Muscle layer of duodenum (tissue), 2 donors: ENCODE measurements at regions not wholly inside any gene's neighbourhood (a gene's known extent, or its start where the extent isn't known, plus 50 kb on each side); places are given as distances from the start of the nearest gene placed in this dataset.

Source experiments
- H3K27ac ChIP-seq: one replicate; pipeline ENCODE4 v1.7.0; 2013; ENCODE audit warnings: mild to moderate bottlenecking, low read length
- H3K27me3 ChIP-seq: one replicate; pipeline ENCODE4 v1.7.0; 2013; ENCODE audit warnings: low read depth, mild to moderate bottlenecking, control low read depth, low read length
- H3K36me3 ChIP-seq, 2 donors: one replicate each; pipeline ENCODE4 v1.7.0; 2013; ENCODE audit warnings: low read length in 2 of 2, control low read depth in 1 of 2, mild to moderate bottlenecking in 1 of 2; ENCODE audit not compliant: insufficient read depth in 2 of 2, control insufficient read depth in 1 of 2
- H3K4me1 ChIP-seq, 2 donors: one replicate each; pipeline ENCODE4 v1.7.0; 2013; ENCODE audit warnings: low read length in 2 of 2, mild to moderate bottlenecking in 2 of 2, control low read depth in 1 of 2, moderate library complexity in 1 of 2; ENCODE audit not compliant: insufficient read depth in 2 of 2, control insufficient read depth in 1 of 2
- H3K4me3 ChIP-seq, 2 donors: one replicate each; pipeline ENCODE4 v1.7.0; 2013; ENCODE audit warnings: low read length in 2 of 2, low read depth in 1 of 2, mild to moderate bottlenecking in 1 of 2
- H3K9me3 ChIP-seq, 2 donors: one replicate each; pipeline ENCODE4 v1.7.0; 2013; ENCODE audit warnings: low read length in 2 of 2, control low read depth in 1 of 2, mild to moderate bottlenecking in 1 of 2; ENCODE audit not compliant: control insufficient read depth in 1 of 2
- donor health status: healthy.

- Histone ChIP-seq H3K4me3 (no peak overlapping the region), H3K9me3 (no peaks in the 10 kb centered on the region), H3K4me1 (no peaks in the 10 kb centered on the region), H3K27me3 (no peaks in the 10 kb centered on the region), H3K36me3 (no peaks in the 10 kb centered on the region), H3K27ac (no peak overlapping the region)
These were observed 1194.5 kb downstream of the UQCRFS1 start for GRCh38 chr19:28018499-28018898.

GRCh38 chr19:28014615-28015405 is 1198.1 kb downstream of the UQCRFS1 start:
- no peaks in the 10 kb centered on the region for H3K27me3 ChIP-seq
- no peaks in the 10 kb centered on the region for H3K4me1 ChIP-seq
- no peaks in the 10 kb centered on the region for H3K9me3 ChIP-seq
- H3K4me3 ChIP-seq: no peak overlapping the region
- no peak overlapping the region for H3K27ac ChIP-seq
- H3K36me3 ChIP-seq: no peaks in the 10 kb centered on the region

- no peaks in the 10 kb centered on the region for H3K4me1 ChIP-seq
- H3K9me3 ChIP-seq: no peaks in the 10 kb centered on the region
- no peaks in the 10 kb centered on the region for H3K27me3 ChIP-seq
- no peak overlapping the region for H3K27ac ChIP-seq
- H3K4me3 ChIP-seq: no peak overlapping the region
- no peaks in the 10 kb centered on the region for H3K36me3 ChIP-seq
These were observed 1200.6 kb downstream of the UQCRFS1 start for GRCh38 chr19:28012361-28012760.

- Histone ChIP-seq H3K4me1 (no peaks in the 10 kb centered on the region), H3K4me3 (no peak overlapping the region), H3K9me3 (no peaks in the 10 kb centered on the region), H3K36me3 (no peaks in the 10 kb centered on the region), H3K27ac (no peak overlapping the region), H3K27me3 (no peaks in the 10 kb centered on the region)
These were observed 1202.3 kb downstream of the UQCRFS1 start for GRCh38 chr19:28010656-28011055.

- Histone ChIP-seq H3K27ac (no peak overlapping the region), H3K4me1 (no peaks in the 10 kb centered on the region), H3K36me3 (no peaks in the 10 kb centered on the region), H3K9me3 (no peaks in the 10 kb centered on the region), H3K4me3 (no peak overlapping the region), H3K27me3 (no peaks in the 10 kb centered on the region)
These were observed 1203.3 kb downstream of the UQCRFS1 start for GRCh38 chr19:28009696-28010095.

- H3K4me3 ChIP-seq: no peak overlapping the region
- H3K9me3 ChIP-seq: no peaks in the 10 kb centered on the region
- no peaks in the 10 kb centered on the region for H3K27me3 ChIP-seq
- no peaks in the 10 kb centered on the region for H3K4me1 ChIP-seq
- no peaks in the 10 kb centered on the region for H3K36me3 ChIP-seq
- no peak overlapping the region for H3K27ac ChIP-seq
These were observed 1204.3 kb downstream of the UQCRFS1 start for GRCh38 chr19:28008695-28009094.

- no peak overlapping the region for H3K27ac ChIP-seq
- no peaks in the 10 kb centered on the region for H3K9me3 ChIP-seq
- H3K36me3 ChIP-seq: no peaks in the 10 kb centered on the region
- no peaks in the 10 kb centered on the region for H3K27me3 ChIP-seq
- no peaks in the 10 kb centered on the region for H3K4me1 ChIP-seq
- H3K4me3 ChIP-seq: no peak overlapping the region
These were observed 1209.4 kb downstream of the UQCRFS1 start for GRCh38 chr19:28003543-28003942.

GRCh38 chr19:27997069-27997468 is 1215.9 kb downstream of the UQCRFS1 start:
- Histone ChIP-seq H3K9me3 (no peaks in the 10 kb centered on the region), H3K27ac (no peak overlapping the region), H3K27me3 (no peaks in the 10 kb centered on the region), H3K36me3 (no peaks in the 10 kb centered on the region), H3K4me3 (no peak overlapping the region), H3K4me1 (no peaks in the 10 kb centered on the region)

- Histone ChIP-seq H3K27ac (no peak overlapping the region), H3K4me1 (no peaks in the 10 kb centered on the region), H3K9me3 (no peaks in the 10 kb centered on the region), H3K27me3 (no peaks in the 10 kb centered on the region), H3K36me3 (no peaks in the 10 kb centered on the region), H3K4me3 (no peak overlapping the region)
These were observed 1219.1 kb downstream of the UQCRFS1 start for GRCh38 chr19:27993619-27994570.

- no peak overlapping the region for H3K27ac ChIP-seq
- no peaks in the 10 kb centered on the region for H3K27me3 ChIP-seq
- H3K36me3 ChIP-seq: no peaks in the 10 kb centered on the region
- no peaks in the 10 kb centered on the region for H3K9me3 ChIP-seq
- H3K4me3 ChIP-seq: no peak overlapping the region
- no peaks in the 10 kb centered on the region for H3K4me1 ChIP-seq
These were observed 1226.7 kb downstream of the UQCRFS1 start for GRCh38 chr19:27986299-27986698.

- Histone ChIP-seq H3K27ac (no peak overlapping the region), H3K9me3 (no peaks in the 10 kb centered on the region), H3K36me3 (no peaks in the 10 kb centered on the region), H3K27me3 (no peaks in the 10 kb centered on the region), H3K4me1 (no peaks in the 10 kb centered on the region), H3K4me3 (no peak overlapping the region)
These were observed 1237.4 kb downstream of the UQCRFS1 start for GRCh38 chr19:27975419-27976005.
